GM12878 (cell line): ENCODE measurements at regions not wholly inside any gene's neighbourhood (a gene's known extent, or its start where the extent isn't known, plus 50 kb on each side); places are given as distances from the start of the nearest gene placed in this dataset.
A peak's percentile ranks its signal among the peaks of the same experiment; 100 is the strongest.

Source experiments
- ATAC-seq: fragments of 200-7000 bp; cut with Tn5 transposase; 3 replicates; pipeline ENCODE4 v1.9.1; 2020; ENCODE audit warnings: mild to moderate bottlenecking, moderate library complexity
- BruUV-seq: library from RNA; stranded (reverse); fragments of 400-500 nt; replicated peaks from 2 replicates; lab custom pipeline; 2021; lab: Mats Ljungman, UMichigan
- CTCF ChIA-PET: fragments of 300-600 bp; sonication (Branson Sonifier 250); formaldehyde crosslinking; extraction: SDS; loops from one replicate; lab custom pipeline; 2021; ENCODE audit warnings: inconsistent platforms; lab: Yijun Ruan, JAX
- POLR2A ChIA-PET: fragments of 350-600 bp; formaldehyde crosslinking; extraction: SDS; loops from one replicate; lab custom pipeline; 2021; ENCODE audit warnings: inconsistent platforms; lab: Charles Lee
- RAD21 ChIA-PET: fragments of 300-600 bp; sonication (Branson Sonifier 250); formaldehyde crosslinking; loops from one replicate; lab custom pipeline; 2023; ENCODE audit warnings: antibody characterized with exemption; ENCODE audit not compliant: unreplicated experiment; lab: Charles Lee
- SMC1A ChIA-PET: fragments of 300-600 bp; sonication (Branson Sonifier 250); formaldehyde crosslinking; loops from one replicate; lab custom pipeline; 2023; ENCODE audit not compliant: unreplicated experiment, uncharacterized antibody; lab: Charles Lee
- DNase-seq: peaks from one replicate; pipeline ENCODE4 v3.0.0-alpha.2; 2011; ENCODE audit warnings: low read depth, low spot score
- FAIRE-seq: peaks from 3 replicates; lab custom pipeline; 2011; peaks lifted over from hg19 to GRCh38; lab: Jason Lieb, UNC
- H2AFZ ChIP-seq: 2 replicates; pipeline ENCODE4 v1.6.0; 2011; ENCODE audit warnings: low read depth, low read length, control low read depth; ENCODE audit not compliant: control insufficient read depth
- H3K27ac ChIP-seq: 2 replicates; pipeline ENCODE4 v1.5.1; 2011; ENCODE audit warnings: control low read depth; ENCODE audit not compliant: control insufficient read depth, insufficient read depth
- H3K27me3 ChIP-seq, 2 experiments: replicated peaks in 1 of 2; 2 replicates each; pipeline versions ENCODE4 v1.6.0 to v1.6.1; 2011; ENCODE audit warnings: low read length in 1 of 2; ENCODE audit not compliant: control insufficient read depth in 2 of 2, insufficient read depth in 2 of 2
- H3K36me3 ChIP-seq, 2 experiments: 2 replicates each; pipeline ENCODE4 v1.5.1; 2011; ENCODE audit warnings: low read length in 1 of 2; ENCODE audit not compliant: control insufficient read depth in 2 of 2, insufficient read depth in 2 of 2
- H3K4me1 ChIP-seq: 2 replicates; pipeline ENCODE4 v1.6.1; 2011; ENCODE audit warnings: mild to moderate bottlenecking, low read length, moderate library complexity, mixed read lengths; ENCODE audit not compliant: control insufficient read depth, insufficient read depth
- H3K4me2 ChIP-seq: 2 replicates; pipeline ENCODE4 v1.6.0; 2011; ENCODE audit warnings: control low read depth; ENCODE audit not compliant: control insufficient read depth, insufficient read depth
- H3K4me3 ChIP-seq: fragments of 200-600 bp; sonication (generic); 2 replicates; pipeline ENCODE4 v1.5.1; 2016
- H3K79me2 ChIP-seq: 2 replicates; pipeline ENCODE4 v1.6.0; 2011; ENCODE audit warnings: low read length; ENCODE audit not compliant: control insufficient read depth, insufficient read depth
- H3K9ac ChIP-seq: 2 replicates; pipeline ENCODE4 v1.8.0; 2011; ENCODE audit warnings: low read length, control low read depth, mixed read lengths; ENCODE audit not compliant: control insufficient read depth, insufficient read depth
- H3K9me3 ChIP-seq: replicated peaks from 3 replicates; pipeline ENCODE4 v1.5.1; 2011; ENCODE audit warnings: mild to moderate bottlenecking, low read length; ENCODE audit not compliant: control insufficient read depth, insufficient read depth
- H4K20me1 ChIP-seq: 2 replicates; pipeline ENCODE4 v1.6.0; 2011; ENCODE audit not compliant: control insufficient read depth, insufficient read depth
- BHLHE40 ChIP-seq, 2 experiments: fragments of 450-650 bp in 1 of 2; IDR thresholded peaks; 2 replicates each; pipeline ENCODE4 v1.6.1; 2011 to 2017; ENCODE audit warnings: low read depth in 2 of 2, borderline replicate concordance in 1 of 2, improper control_type of control experiment in 1 of 2, low read length in 1 of 2, mild to moderate bottlenecking in 1 of 2
- CHD1 ChIP-seq: IDR thresholded peaks from 2 replicates; pipeline ENCODE4 v1.6.1; 2012; ENCODE audit warnings: low read depth, low read length, improper control_type of control experiment
- DPF2 ChIP-seq: fragments of 450-650 bp; IDR thresholded peaks from 2 replicates; pipeline ENCODE4 v1.6.1; 2017; ENCODE audit warnings: mild to moderate bottlenecking
- FOXK2 ChIP-seq: fragments of 450-650 bp; IDR thresholded peaks from 2 replicates; pipeline ENCODE4 v1.6.1; 2017; ENCODE audit warnings: mild to moderate bottlenecking, moderate library complexity
- HDAC2 ChIP-seq: fragments of 200-600 bp; sonication (generic); IDR thresholded peaks from 2 replicates; pipeline ENCODE4 v1.6.1; 2017
- HDGF ChIP-seq: fragments of 450-650 bp; IDR thresholded peaks from 2 replicates; pipeline ENCODE4 v1.6.1; 2016; ENCODE audit warnings: antibody characterized with exemption
- IKZF1 ChIP-seq: fragments of 450-650 bp; conservative IDR thresholded peaks from 2 replicates; pipeline ENCODE4 v1.6.1; 2017; ENCODE audit warnings: antibody characterized with exemption, mild to moderate bottlenecking
- KLF5 ChIP-seq: fragments of 450-650 bp; IDR thresholded peaks from 2 replicates; pipeline ENCODE4 v1.6.1; 2014; ENCODE audit warnings: mild to moderate bottlenecking; ENCODE audit not compliant: partially characterized antibody
- MTA2 ChIP-seq: fragments of 450-650 bp; IDR thresholded peaks from 2 replicates; pipeline ENCODE4 v1.6.1; 2016; ENCODE audit warnings: low read depth, mild to moderate bottlenecking, moderate library complexity
- NBN ChIP-seq: fragments of 450-650 bp; IDR thresholded peaks from 2 replicates; pipeline ENCODE4 v1.6.1; 2016
- RAD51 ChIP-seq: fragments of 450-650 bp; IDR thresholded peaks from 2 replicates; pipeline ENCODE4 v1.6.1; 2016; ENCODE audit warnings: moderate library complexity, mild to moderate bottlenecking, inconsistent platforms
- RUNX3 ChIP-seq: IDR thresholded peaks from 2 replicates; pipeline ENCODE4 v1.6.1; 2012; ENCODE audit warnings: low read length, inconsistent platforms
- SPI1 ChIP-seq: IDR thresholded peaks from 2 replicates; pipeline ENCODE4 v1.6.1; 2011; ENCODE audit warnings: low read depth, mild to moderate bottlenecking, low read length, moderate library complexity, borderline replicate concordance; ENCODE audit not compliant: insufficient read depth
- SREBF1 ChIP-seq: IDR thresholded peaks from 2 replicates; pipeline ENCODE4 v1.6.1; 2012; ENCODE audit warnings: mild to moderate bottlenecking, low read length
- USF2 ChIP-seq: IDR thresholded peaks from 2 replicates; pipeline ENCODE4 v1.6.1; 2011; ENCODE audit warnings: low read depth, low read length, improper control_type of control experiment, borderline replicate concordance
- WGBS: methylation state at CpG from one replicate; pipeline ENCODE4 v1.1.6; 2016; ENCODE audit warnings: low lambda C conversion rate; ENCODE audit not compliant: insufficient replicate concordance, insufficient coverage; ENCODE audit errors: missing lambda C conversion rate; 5-methylcytosine and 5-hydroxymethylcytosine counted together
- in situ Hi-C: fragments of 300-500 bp; cut with MboI; formaldehyde crosslinking; loops from 9 replicates; pipeline ENCODE4 v1.14.3; 2018; ENCODE audit warnings: mixed read lengths
- intact Hi-C: fragments of 100-400 bp; cut with micrococcal nuclease; formaldehyde crosslinking; loops from one replicate; pipeline ENCODE4 v1.14.2; 2022; ENCODE audit not compliant: unreplicated experiment

DNA sequence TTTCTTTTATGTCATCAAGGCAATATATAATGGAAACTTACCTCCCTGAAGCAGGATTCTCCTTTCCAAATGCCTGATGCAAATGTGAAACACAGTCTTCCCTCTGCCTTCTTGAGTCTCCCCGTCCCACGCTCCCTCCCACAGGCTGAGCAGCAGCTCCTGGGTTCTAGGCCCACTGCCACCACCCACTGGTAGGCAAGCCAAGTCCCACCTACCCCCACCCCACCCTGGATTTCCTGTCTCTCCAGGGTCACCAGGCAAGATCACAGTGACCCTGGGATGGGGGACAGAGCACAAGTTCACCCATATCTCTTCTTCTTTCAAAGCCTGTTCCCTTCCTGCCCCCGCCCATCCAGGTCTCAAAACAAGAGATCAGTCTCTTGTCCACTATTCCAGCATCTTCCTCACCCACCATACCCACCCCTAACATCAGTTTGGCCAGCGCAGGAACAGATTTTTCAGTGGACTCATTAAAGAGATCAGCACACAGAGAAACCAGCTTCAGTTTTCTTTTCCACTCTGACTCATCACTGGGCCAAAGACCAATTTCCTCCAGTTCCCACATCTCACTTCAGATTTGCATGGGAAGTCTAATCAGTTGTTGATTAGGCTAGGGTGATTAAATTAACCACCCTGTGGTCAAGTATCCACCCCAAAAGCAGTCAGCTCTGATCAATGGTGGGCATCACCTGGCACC, 151.5 kb downstream of the ACTL7B start:
- 17% methylated on average over 4 of the region's 4 CpGs for WGBS
- no peak overlapping the region for H3K27ac ChIP-seq
- POLR2A ChIA-PET = no interaction called here
- intact Hi-C loops = no loop called here
- no peak overlapping the region for H2AFZ ChIP-seq
- H3K79me2 ChIP-seq = no peaks in the 10 kb centered on the region
- H3K9me3 ChIP-seq = no peaks in the 10 kb centered on the region; the same call in 2 of the 3 replicates
- no peak overlapping the region for H3K9ac ChIP-seq
- no peaks in the 10 kb centered on the region for H3K36me3 ChIP-seq
- in situ Hi-C loops = no loop called here
- CTCF ChIA-PET = no interaction called here
- no TSS peak for BruUV-seq
- peak; percentile 4 for DNase-seq
- no peak overlapping the region for H3K4me2 ChIP-seq
- H4K20me1 ChIP-seq = no peaks in the 10 kb centered on the region
- RAD21 ChIA-PET = no interaction called here
- no peak overlapping the region for H3K4me3 ChIP-seq
- SMC1A ChIA-PET = no interaction called here
- H3K27me3 ChIP-seq = no peaks in the 10 kb centered on the region
- ATAC-seq = no peak
- H3K4me1 ChIP-seq = no peaks in the 10 kb centered on the region; the same call in 1 of the 2 replicates
- TF ChIP-seq USF2 (no peak), HDAC2 (no peak), MTA2 (peak; percentile 17; the same call in 1 of the 2 replicates), FOXK2 (no peak), NBN (no peak)
- FAIRE-seq = no peak

- POLR2A ChIA-PET = no interaction called here
- no peak overlapping the region for H3K4me2 ChIP-seq
These were observed 152.4 kb downstream of the ACTL7B start for GRCh38 chr9:108703429-108703828.

More at GRCh38 chr9:108703429-108703828, 152.4 kb downstream of the ACTL7B start:
- ATAC-seq (no peak), DNase-seq (no peak), FAIRE-seq (no peak)
- RAD21 ChIA-PET = no interaction called here
- H3K9me3 ChIP-seq = no peaks in the 10 kb centered on the region; the same call in 2 of the 3 replicates
- SMC1A ChIA-PET = no interaction called here
- in situ Hi-C loops (no loop called here), intact Hi-C loops (no loop called here)
- TF ChIP-seq DPF2 = no peak
- TF ChIP-seq CHD1 = no peak
- TF ChIP-seq KLF5 = no peak
- TF ChIP-seq RUNX3 = no peak
- no peak for TF ChIP-seq IKZF1
- TF ChIP-seq SPI1 = no peak
- no peak for TF ChIP-seq HDGF
- TF ChIP-seq RAD51 = no peak
- no peak for TF ChIP-seq BHLHE40 (IDR thresholded peaks at IDR 0.05; ENCODE audit: borderline replicate concordance in 1 of 2, low read depth in 2 of 2, low read length in 1 of 2)
- TF ChIP-seq SREBF1 = no peak
- WGBS = 9% methylated on average over 9 of the region's 9 CpGs
- H3K4me1 ChIP-seq = no peaks in the 10 kb centered on the region; the same call in 1 of the 2 replicates
- H3K9ac ChIP-seq = no peak overlapping the region
- no peaks in the 10 kb centered on the region for H3K36me3 ChIP-seq
- H3K27me3 ChIP-seq = no peaks in the 10 kb centered on the region
- BruUV-seq = no TSS peak
- CTCF ChIA-PET = no interaction called here
- no peaks in the 10 kb centered on the region for H4K20me1 ChIP-seq
- H2AFZ ChIP-seq = no peak overlapping the region
- H3K79me2 ChIP-seq = no peaks in the 10 kb centered on the region
- H3K4me3 ChIP-seq = no peak overlapping the region
- no peak overlapping the region for H3K27ac ChIP-seq
